A673 (cell line): ENCODE measurements at regions not wholly inside any gene's neighbourhood (a gene's known extent, or its start where the extent isn't known, plus 50 kb on each side); places are given as distances from the start of the nearest gene placed in this dataset.

Experiments
- BruUV-seq: library from RNA; stranded (reverse); fragments of 400-500 nt; replicated peaks from 2 replicates; lab custom pipeline; 2021; lab: Mats Ljungman, UMichigan
- CTCF ChIA-PET: fragments of 300-600 bp; sonication (Branson Sonifier 250); formaldehyde crosslinking; loops from one replicate; lab custom pipeline; 2022; ENCODE audit warnings: antibody characterized with exemption; lab: Charles Lee
- POLR2A ChIA-PET: fragments of 300-600 bp; sonication (Branson Sonifier 250); formaldehyde crosslinking; loops from one replicate; lab custom pipeline; 2022; ENCODE audit warnings: antibody characterized with exemption; ENCODE audit not compliant: low non-redundant PET; lab: Charles Lee
- DNase-seq: peaks from one replicate; pipeline ENCODE4 v3.0.0-alpha.2; 2015; ENCODE audit warnings: low spot score
- H3K27ac ChIP-seq: fragments of 200-600 bp; sonication (generic); 2 replicates; pipeline ENCODE4 v1.5.1; 2016; ENCODE audit warnings: mixed run types, low read depth, mild to moderate bottlenecking, mixed read lengths, antibody characterized with exemption, low read length; ENCODE audit not compliant: poor library complexity, severe bottlenecking
- H3K27me3 ChIP-seq: fragments of 200-600 bp; sonication (generic); replicated peaks from 2 replicates; pipeline ENCODE4 v1.6.1; 2017; ENCODE audit warnings: mixed run types, low read depth, mild to moderate bottlenecking, mixed read lengths, antibody characterized with exemption, low read length; ENCODE audit not compliant: insufficient read depth, poor library complexity
- H3K36me3 ChIP-seq: fragments of 200-600 bp; sonication (generic); 2 replicates; pipeline ENCODE4 v1.6.1; 2016; ENCODE audit warnings: mixed run types, mild to moderate bottlenecking, mixed read lengths, antibody characterized with exemption, low read length; ENCODE audit not compliant: insufficient read depth, poor library complexity, severe bottlenecking
- H3K4me1 ChIP-seq: fragments of 200-600 bp; sonication (generic); 2 replicates; pipeline ENCODE4 v1.6.1; 2017; ENCODE audit warnings: mixed run types, mild to moderate bottlenecking, mixed read lengths, antibody characterized with exemption, low read length; ENCODE audit not compliant: insufficient read depth, poor library complexity, severe bottlenecking
- H3K4me3 ChIP-seq: fragments of 200-600 bp; sonication (generic); 2 replicates; pipeline ENCODE4 v1.5.1; 2016; ENCODE audit warnings: low read depth, mixed run types, mild to moderate bottlenecking, mixed read lengths, low read length; ENCODE audit not compliant: poor library complexity, severe bottlenecking
- H3K9me3 ChIP-seq: fragments of 200-600 bp; sonication (generic); 2 replicates; pipeline ENCODE4 v1.6.1; 2016; ENCODE audit warnings: mixed run types, low read depth, mild to moderate bottlenecking, mixed read lengths, antibody characterized with exemption, low read length; ENCODE audit not compliant: poor library complexity, severe bottlenecking
- EZH2 ChIP-seq: fragments of 200-600 bp; sonication (generic); IDR thresholded peaks from 2 replicates; pipeline ENCODE4 v1.6.1; 2017; ENCODE audit warnings: borderline replicate concordance, low read depth, mild to moderate bottlenecking, mixed read lengths, antibody characterized with exemption, low read length; ENCODE audit not compliant: poor library complexity, severe bottlenecking
- intact Hi-C: fragments of 100-400 bp; cut with micrococcal nuclease; formaldehyde crosslinking; loops from one replicate; pipeline ENCODE4 v1.10.0; 2022; ENCODE audit not compliant: unreplicated experiment
- TF ChIP-seq, protein P1 (sequence below): fragments of 300-800, 200-600 bp; sonication (generic); conservative IDR thresholded peaks from 2 replicates; pipeline ENCODE4 v1.5.1; 2017; ENCODE audit warnings: low read depth, mild to moderate bottlenecking, antibody characterized with exemption, low read length, moderate library complexity, mixed read lengths

- no peak overlapping the region for H3K27ac ChIP-seq
- BruUV-seq, result no TSS peak
- no peaks in the 10 kb centered on the region for H3K36me3 ChIP-seq
- intact Hi-C loops, result no loop called here
- no peak overlapping the region for H3K4me3 ChIP-seq
- CTCF ChIA-PET, result no interaction called here
- POLR2A ChIA-PET, result no interaction called here
- H3K27me3 ChIP-seq, result peaks cover 6% of the 10 kb centered on the region
- no peaks in the 10 kb centered on the region for H3K4me1 ChIP-seq
- DNase-seq, result no peak
- H3K9me3 ChIP-seq, result no peaks in the 10 kb centered on the region
- TF ChIP-seq, protein P1, sequence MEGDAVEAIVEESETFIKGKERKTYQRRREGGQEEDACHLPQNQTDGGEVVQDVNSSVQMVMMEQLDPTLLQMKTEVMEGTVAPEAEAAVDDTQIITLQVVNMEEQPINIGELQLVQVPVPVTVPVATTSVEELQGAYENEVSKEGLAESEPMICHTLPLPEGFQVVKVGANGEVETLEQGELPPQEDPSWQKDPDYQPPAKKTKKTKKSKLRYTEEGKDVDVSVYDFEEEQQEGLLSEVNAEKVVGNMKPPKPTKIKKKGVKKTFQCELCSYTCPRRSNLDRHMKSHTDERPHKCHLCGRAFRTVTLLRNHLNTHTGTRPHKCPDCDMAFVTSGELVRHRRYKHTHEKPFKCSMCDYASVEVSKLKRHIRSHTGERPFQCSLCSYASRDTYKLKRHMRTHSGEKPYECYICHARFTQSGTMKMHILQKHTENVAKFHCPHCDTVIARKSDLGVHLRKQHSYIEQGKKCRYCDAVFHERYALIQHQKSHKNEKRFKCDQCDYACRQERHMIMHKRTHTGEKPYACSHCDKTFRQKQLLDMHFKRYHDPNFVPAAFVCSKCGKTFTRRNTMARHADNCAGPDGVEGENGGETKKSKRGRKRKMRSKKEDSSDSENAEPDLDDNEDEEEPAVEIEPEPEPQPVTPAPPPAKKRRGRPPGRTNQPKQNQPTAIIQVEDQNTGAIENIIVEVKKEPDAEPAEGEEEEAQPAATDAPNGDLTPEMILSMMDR, result no peak
- no peak for TF ChIP-seq EZH2
Observed at GRCh38 chr1:217117973-217118465, 394.8 kb upstream of the ESRRG start.

DNA sequence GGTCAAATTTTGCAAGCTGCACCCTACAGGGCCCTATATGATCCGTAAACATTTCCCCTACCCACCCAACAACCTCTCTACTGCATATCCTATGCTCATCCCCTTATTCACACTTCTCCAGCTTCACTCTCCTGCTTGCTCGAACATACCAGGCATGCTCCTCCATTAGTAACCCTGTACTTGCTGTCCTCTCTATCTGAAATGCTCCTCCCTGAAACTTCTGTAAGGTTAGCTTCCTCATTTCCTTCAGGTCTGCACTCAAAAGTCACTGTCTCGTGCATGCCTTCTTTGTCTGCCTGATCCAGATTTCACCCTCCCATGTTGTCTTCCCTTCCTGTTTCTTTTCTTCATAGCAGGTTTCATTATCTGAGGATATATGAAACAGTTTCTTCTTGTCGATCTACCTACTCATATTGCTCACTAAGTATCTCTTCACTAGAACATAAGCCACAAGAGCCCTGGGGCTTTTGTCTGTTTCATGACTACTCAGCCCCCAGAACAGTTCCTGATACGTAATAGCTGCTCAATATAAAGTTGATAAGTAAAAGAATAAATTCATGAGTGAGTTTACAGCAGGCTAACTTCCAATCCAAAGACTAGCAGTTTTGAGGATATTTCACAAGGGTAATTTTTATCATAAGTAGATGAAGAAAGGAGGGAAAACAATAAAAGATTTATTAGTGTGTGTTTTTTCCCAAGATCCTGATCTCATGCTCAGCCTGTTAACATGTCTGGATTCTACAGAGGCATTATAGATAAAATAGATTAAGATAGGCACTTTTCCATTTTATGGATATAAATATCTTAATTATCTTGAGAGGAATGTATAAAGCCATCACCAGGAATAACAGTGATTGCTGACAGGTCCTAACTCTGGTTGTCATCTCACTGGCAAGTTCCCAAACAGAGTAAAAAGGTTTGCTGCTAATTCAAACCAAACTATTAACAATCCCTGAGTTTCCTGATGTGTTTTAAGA is 392.5 kb upstream of the ESRRG start:
- DNase-seq, result no peak
- POLR2A ChIA-PET, result interaction anchor here (0.7 kb wide), 1 partner anchor 471 kb away, joined by 3 read pairs; no protein-coding TSS in a partner anchor
- no TSS peak for BruUV-seq
- CTCF ChIA-PET, result no interaction called here
- intact Hi-C loops, result no loop called here
- H3K9me3 ChIP-seq, result no peaks in the 10 kb centered on the region
- H3K36me3 ChIP-seq, result no peaks in the 10 kb centered on the region
- H3K4me1 ChIP-seq, result no peaks in the 10 kb centered on the region
- peaks cover 6% of the 10 kb centered on the region for H3K27me3 ChIP-seq
- no peak overlapping the region for H3K4me3 ChIP-seq
- H3K27ac ChIP-seq, result no peak overlapping the region
- no peak for TF ChIP-seq EZH2
- TF ChIP-seq, protein P1, result no peak

GRCh38 chr1:217109928-217110327 is 386.7 kb upstream of the ESRRG start:
- H3K27me3 ChIP-seq, result peaks cover 4% of the 10 kb centered on the region
- H3K9me3 ChIP-seq, result no peaks in the 10 kb centered on the region
- ChIA-PET POLR2A (no interaction called here), CTCF (no interaction called here)
- no peaks in the 10 kb centered on the region for H3K36me3 ChIP-seq
- DNase-seq, result no peak
- BruUV-seq, result no TSS peak
- no peak overlapping the region for H3K4me3 ChIP-seq
- intact Hi-C loops, result no loop called here
- no peak overlapping the region for H3K27ac ChIP-seq
- no peaks in the 10 kb centered on the region for H3K4me1 ChIP-seq
- no peak for TF ChIP-seq EZH2
